HG03103 (cell line): ENCODE measurements at regions not wholly inside any gene's neighbourhood (a gene's known extent, or its start where the extent isn't known, plus 50 kb on each side); places are given as distances from the start of the nearest gene placed in this dataset.

Experiments
- ATAC-seq: cut with Tn5 transposase; IDR thresholded peaks from one replicate; pipeline ENCODE4 v1.9.1; 2021; ENCODE audit warnings: low read depth; ENCODE audit not compliant: unreplicated experiment

- no peak for ATAC-seq
These were observed 52.1 kb downstream of the MPP7 start for GRCh38 chr10:28250782-28251181.

GRCh38 chr10:28250358-28250757 lies 52.5 kb downstream of the MPP7 start:
- ATAC-seq, result no peak

DNA sequence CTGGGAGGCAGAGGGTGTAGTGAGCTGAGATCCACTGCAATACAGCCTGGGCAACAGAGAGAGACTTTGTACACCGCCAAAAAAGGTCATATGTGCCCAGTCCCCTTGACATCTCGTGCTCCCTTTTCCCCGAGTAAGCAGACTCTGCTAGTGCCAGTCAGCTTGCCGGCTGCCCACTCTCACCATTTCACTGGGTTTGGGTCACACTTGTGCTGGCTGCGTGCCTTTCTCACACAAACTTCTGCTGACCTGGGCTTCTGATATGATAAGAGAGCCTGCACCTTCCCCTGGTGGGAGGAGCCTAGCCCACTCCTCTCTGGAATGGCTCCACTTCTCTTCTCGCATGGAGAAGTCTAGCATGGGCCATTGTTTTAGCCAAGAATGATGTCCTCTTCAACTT lies 53.4 kb downstream of the MPP7 start:
- ATAC-seq, result no peak

DNA sequence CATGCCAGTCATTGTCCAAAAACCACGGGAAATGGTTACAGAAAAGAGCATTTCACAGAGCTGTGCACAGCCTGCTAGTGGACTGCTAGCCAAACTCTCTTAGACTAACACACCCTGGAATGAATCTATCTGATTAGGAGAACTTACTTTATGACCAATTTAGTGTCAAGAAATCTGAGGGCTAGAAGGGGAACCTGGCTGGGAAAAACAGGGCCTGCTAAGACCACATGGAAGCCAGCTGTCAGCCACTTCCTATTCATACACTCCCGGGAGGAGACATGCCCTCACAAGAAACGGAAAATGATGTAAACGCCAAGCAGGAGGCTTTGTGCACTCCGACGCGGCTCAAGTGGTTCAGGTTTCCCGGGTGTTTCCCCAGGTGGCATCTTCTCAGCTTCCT lies 54.8 kb downstream of the MPP7 start:
- no peak for ATAC-seq

DNA sequence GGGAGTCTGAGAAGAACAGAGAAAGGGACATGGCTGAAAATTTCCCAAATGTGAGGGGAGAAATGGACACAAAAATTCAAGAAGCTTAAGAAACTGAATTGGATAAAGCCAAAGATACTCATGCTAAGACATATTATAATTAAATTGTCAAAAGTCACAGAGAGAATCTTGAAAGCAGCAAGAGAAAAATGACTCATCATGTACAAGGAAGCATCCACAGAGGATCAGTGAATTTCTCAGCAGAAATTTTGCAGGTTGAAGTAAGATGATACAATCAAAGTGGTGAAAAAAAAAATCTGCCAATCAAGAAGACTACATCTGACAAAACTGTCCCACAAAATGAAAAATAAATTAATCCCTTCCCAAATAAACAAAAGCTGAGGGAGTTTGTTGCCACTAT lies 56.8 kb downstream of the MPP7 start:
- no peak for ATAC-seq

DNA sequence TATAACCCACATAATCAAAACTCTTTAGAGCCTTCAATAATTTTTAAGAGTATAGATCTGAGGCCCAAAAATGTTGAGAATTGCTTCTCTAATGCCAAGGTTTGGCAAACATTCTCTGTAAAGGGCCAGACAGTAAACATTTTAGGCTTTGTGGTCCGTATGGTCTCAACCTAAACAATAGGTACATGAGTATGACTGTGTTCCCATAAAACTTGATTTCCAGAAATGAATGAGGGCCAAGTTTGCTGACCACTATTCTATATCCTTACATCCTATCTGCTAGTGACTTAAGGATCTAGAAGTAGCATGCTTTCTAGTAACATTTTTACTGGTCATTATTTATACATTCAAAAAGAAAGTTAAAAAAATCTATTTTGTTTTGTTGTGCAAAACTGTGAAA lies 58.9 kb downstream of the MPP7 start:
- ATAC-seq, result no peak

DNA sequence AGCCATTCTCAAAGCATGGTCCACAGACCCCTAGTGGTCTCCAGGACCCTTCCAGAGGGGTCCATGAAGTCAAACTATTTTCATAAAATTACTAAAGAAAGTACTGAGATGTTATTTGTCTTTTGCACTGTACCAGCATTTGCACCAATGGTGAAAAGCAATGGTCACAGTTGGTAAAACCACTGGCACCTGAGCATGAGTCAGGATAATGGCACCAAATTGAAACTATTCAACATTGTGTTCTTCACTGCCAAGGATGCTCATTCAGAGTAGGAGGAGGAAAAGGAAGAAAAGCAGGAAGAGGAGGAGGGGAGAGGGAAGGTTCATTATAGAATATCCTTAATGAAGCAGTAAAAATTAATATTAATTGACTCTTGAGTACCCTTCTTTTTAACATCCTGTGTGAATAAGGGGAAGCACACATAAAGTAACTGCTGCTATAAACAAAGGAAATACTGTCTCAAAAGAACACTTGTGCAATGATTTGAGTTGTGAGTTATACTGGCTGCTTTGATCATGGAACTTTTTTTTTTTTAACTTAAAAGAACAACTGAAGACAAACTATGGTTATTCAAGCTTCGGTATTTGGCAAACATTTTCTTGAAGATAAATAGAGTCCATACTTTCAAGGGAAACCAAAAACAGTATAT lies 60.2 kb downstream of the MPP7 start:
- ATAC-seq, result no peak

- peak; percentile 78 for ATAC-seq
These were observed 61.0 kb downstream of the MPP7 start for GRCh38 chr10:28241741-28242399.

GRCh38 chr10:28240400-28240799 lies 62.5 kb downstream of the MPP7 start:
- no peak for ATAC-seq

GRCh38 chr10:28236591-28236990 lies 66.3 kb downstream of the MPP7 start:
- no peak for ATAC-seq

DNA sequence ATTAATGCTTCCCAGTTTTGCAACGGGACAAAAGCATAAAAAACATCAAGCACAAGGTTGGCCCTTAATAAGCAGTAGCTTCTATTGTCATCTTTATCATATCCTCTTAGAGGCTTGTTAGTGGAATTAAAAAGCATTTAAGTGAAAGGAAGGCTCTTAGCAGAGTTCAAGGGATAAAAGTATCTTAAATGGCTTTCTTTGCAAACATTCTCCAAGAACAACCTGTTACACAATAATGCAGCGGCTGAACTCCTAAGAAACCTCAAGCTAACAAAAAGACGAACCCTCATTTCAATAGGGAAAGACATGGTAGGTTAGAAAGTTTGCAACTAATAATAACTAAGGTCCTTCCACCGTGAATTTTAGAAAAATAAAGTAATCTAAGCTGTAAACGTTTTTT lies 82.1 kb downstream of the MPP7 start:
- no peak for ATAC-seq

DNA sequence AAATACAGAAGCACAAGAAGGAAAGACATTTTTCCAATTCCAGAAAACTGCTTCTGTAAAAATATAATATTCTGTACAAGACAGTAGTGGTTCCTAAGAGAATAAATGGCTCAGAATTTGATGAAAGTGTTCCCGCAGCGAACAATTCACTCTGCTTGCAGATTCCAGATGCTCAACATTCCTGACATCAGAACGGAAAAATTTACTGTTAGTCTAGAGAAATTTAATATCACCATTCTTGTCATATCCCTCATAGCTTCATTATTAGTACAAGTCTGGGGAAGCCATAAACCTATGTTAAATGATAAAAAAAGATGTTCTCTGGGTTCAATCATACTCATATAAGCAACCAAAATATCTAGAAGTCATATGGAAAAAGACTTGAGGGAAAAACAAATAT lies 83.6 kb downstream of the MPP7 start:
- ATAC-seq, result no peak

GRCh38 chr10:28217848-28218247 lies 85.0 kb downstream of the MPP7 start:
- ATAC-seq, result no peak

GRCh38 chr10:28215930-28216329 lies 86.9 kb downstream of the MPP7 start:
- ATAC-seq, result no peak

DNA sequence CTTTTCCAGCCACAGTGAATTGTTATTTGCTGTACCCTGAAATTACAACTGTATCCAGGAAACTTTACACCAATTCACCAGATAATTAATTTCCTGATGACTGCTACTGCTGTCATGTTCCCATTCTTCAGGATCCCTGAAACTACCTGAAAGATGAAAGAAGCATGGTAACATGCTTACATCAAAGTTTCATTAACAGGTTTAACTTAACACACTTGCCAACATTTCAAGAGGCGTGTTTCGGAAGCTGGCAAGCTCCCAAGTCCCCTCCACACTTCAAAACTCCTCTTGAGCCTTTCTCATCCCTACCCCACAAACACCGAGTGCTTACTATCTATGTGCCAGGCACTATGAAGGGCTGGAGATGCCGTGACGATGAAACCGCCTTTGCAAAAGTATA lies 88.6 kb downstream of the MPP7 start:
- ATAC-seq, result no peak

GRCh38 chr10:28211759-28212158 lies 91.1 kb downstream of the MPP7 start:
- ATAC-seq, result no peak

GRCh38 chr10:28207799-28208198 lies 95.1 kb downstream of the MPP7 start:
- ATAC-seq, result no peak

GRCh38 chr10:28202941-28203352 lies 99.9 kb downstream of the MPP7 start:
- no peak for ATAC-seq

DNA sequence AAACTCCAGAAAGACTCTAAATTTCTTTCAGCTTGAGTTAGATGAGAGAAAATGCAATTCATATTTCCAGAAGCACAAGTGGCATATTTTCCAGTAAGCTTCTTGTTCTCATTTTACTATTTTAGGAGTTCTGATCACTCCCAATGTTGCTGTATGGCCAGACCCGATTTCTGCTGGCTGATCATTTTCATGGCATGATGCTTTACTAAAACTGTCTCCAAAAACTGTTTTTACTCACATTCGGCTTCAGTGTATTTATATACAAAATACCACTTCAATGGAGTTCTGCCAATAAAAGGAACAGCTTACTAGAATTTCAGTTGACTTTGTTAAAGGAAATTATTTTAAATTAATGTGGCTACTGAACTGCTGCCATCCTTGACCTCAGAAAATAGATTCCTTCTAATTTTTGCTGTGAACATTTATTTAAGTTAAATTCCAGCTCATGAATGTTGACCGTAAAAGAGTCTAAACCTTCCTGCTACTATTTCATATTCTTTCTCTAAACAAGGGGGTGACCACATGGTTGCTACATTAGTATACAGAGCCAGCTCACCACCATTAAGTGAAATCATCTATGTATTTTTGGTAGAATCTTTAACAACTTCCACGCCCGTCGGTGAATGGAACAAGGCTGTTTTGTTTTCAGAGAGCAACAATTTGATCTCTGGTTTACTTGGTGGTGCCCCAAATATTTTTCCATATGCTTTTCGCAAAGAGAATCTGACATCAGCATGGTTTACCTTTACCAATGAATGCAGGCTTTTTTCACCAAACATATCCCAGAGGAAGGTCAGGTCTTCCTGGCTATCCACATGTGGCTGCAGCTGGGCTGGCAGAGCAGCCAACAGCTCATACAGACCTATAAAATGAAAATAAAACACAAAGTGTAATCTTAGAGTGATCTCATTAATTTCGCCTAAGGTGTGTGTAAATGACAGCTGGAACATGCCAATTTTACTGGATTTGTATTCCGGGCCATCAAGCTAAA lies 101.2 kb downstream of the MPP7 start:
- no peak for ATAC-seq

DNA sequence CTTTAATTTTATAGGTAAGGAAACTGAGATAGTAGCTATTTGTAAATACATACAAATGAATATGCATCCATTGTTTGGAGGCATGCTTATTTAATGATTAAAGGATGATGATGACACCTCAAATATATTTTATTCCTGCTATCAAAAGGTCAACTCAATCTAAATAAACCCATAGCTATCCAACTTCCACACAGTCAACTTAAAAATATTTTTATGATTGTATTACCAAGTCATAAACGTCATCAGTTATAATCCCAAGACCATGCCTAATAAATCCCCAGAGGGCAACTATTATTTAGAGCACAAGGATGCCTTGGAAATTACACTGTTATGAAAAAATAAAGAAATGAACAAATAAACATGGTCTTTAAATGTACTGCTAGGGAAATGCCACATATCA lies 102.1 kb downstream of the MPP7 start:
- no peak for ATAC-seq

GRCh38 chr10:28199941-28200340 lies 102.9 kb downstream of the MPP7 start:
- no peak for ATAC-seq
